ENCODE measurements at regions not wholly inside any gene's neighbourhood (a gene's known extent, or its start where the extent isn't known, plus 50 kb on each side); places are given as distances from the start of the nearest gene placed in this dataset.

GRCh38 chr17:73801455-73802100 is 157.3 kb upstream of the SDK2 start:
- peaks cover 0 to 14% (median 0%) of the 10 kb centered on the region in 3 donors for H3K27me3 ChIP-seq (ENCODE audit: insufficient read depth in 3 of 3, low read length in 2 of 3)
- no peak for ATAC-seq
- DNase-seq, result no peak
- intact Hi-C loops (cut with DNase I), result no loop called here
- H3K4me3 ChIP-seq, result no peak overlapping the region
- no peak for TF ChIP-seq CTCF (IDR thresholded peaks at IDR 0.05)
- no peaks in the 10 kb centered on the region for H3K9me3 ChIP-seq
- H3K36me3 ChIP-seq (ENCODE audit: insufficient read depth in 1 of 2, low read depth in 1 of 2), result no peaks in the 10 kb centered on the region
- WGBS, 3 donors, result 88 to 91% (median 91%) methylated on average over 8 of the region's 8 CpGs
- H3K27ac ChIP-seq, result no peak overlapping the region
- no peaks in the 10 kb centered on the region for H3K4me1 ChIP-seq

- H3K27me3 ChIP-seq (ENCODE audit: insufficient read depth in 3 of 3, low read length in 2 of 3), result peaks cover 0 to 12% (median 0%) of the 10 kb centered on the region in 3 donors
- DNase-seq (no peak), ATAC-seq (no peak)
- H3K27ac ChIP-seq, result no peak overlapping the region
- H3K4me3 ChIP-seq, result no peak overlapping the region
- no peaks in the 10 kb centered on the region for H3K4me1 ChIP-seq
- intact Hi-C loops (cut with DNase I), result no loop called here
- 72 to 80% (median 75%) methylated on average over 4 of the region's 4 CpGs for WGBS, 3 donors
- H3K36me3 ChIP-seq (ENCODE audit: insufficient read depth in 1 of 2, low read depth in 1 of 2), result no peaks in the 10 kb centered on the region
- H3K9me3 ChIP-seq, result no peaks in the 10 kb centered on the region
- no peak for TF ChIP-seq CTCF (IDR thresholded peaks at IDR 0.05)
These were observed 158.1 kb upstream of the SDK2 start for GRCh38 chr17:73802314-73802713.

- WGBS, 3 donors, result 94 to 97% (median 96%) methylated on average over 1 of the region's 1 CpG
- ATAC-seq (no peak), DNase-seq (no peak)
- no peak overlapping the region for H3K27ac ChIP-seq
- no peaks in the 10 kb centered on the region for H3K36me3 ChIP-seq (ENCODE audit: insufficient read depth in 1 of 2, low read depth in 1 of 2)
- no peaks in the 10 kb centered on the region for H3K4me1 ChIP-seq
- H3K4me3 ChIP-seq, result no peak overlapping the region
- H3K9me3 ChIP-seq, result no peaks in the 10 kb centered on the region
- TF ChIP-seq CTCF (IDR thresholded peaks at IDR 0.05), result no peak
- H3K27me3 ChIP-seq (ENCODE audit: insufficient read depth in 3 of 3, low read length in 2 of 3), result peaks cover 0 to 12% (median 0%) of the 10 kb centered on the region in 3 donors
- intact Hi-C loops (cut with DNase I), result no loop called here
These were observed 158.6 kb upstream of the SDK2 start for GRCh38 chr17:73802871-73803270.

GRCh38 chr17:73803964-73804435 is 159.8 kb upstream of the SDK2 start:
- no peak for ATAC-seq
- intact Hi-C loops (cut with DNase I), result no loop called here
- no peak overlapping the region for H3K27ac ChIP-seq
- H3K4me1 ChIP-seq, result no peaks in the 10 kb centered on the region
- no peak overlapping the region for H3K4me3 ChIP-seq
- no peaks in the 10 kb centered on the region for H3K36me3 ChIP-seq (ENCODE audit: insufficient read depth in 1 of 2, low read depth in 1 of 2)
- peaks cover 0 to 12% (median 0%) of the 10 kb centered on the region in 3 donors for H3K27me3 ChIP-seq (ENCODE audit: insufficient read depth in 3 of 3, low read length in 2 of 3)
- no peaks in the 10 kb centered on the region for H3K9me3 ChIP-seq
- WGBS, 3 donors, result 11 to 16% (median 15%) methylated on average over 4 of the region's 4 CpGs
- no peak for DNase-seq
- TF ChIP-seq CTCF (IDR thresholded peaks at IDR 0.05), result no peak

GRCh38 chr17:73806768-73807167 is 162.5 kb upstream of the SDK2 start:
- no peaks in the 10 kb centered on the region for H3K4me1 ChIP-seq
- 95 to 100% (median 100%) methylated on average over 1 of the region's 1 CpG for WGBS, 3 donors
- DNase-seq (no peak), ATAC-seq (no peak)
- H3K27ac ChIP-seq, result no peak overlapping the region
- H3K9me3 ChIP-seq, result no peaks in the 10 kb centered on the region
- no peak overlapping the region for H3K4me3 ChIP-seq
- intact Hi-C loops (cut with DNase I), result no loop called here
- TF ChIP-seq CTCF (IDR thresholded peaks at IDR 0.05), result no peak
- peaks cover 0 to 12% (median 0%) of the 10 kb centered on the region in 3 donors for H3K27me3 ChIP-seq (ENCODE audit: insufficient read depth in 3 of 3, low read length in 2 of 3)
- H3K36me3 ChIP-seq (ENCODE audit: insufficient read depth in 1 of 2, low read depth in 1 of 2), result no peaks in the 10 kb centered on the region

Data from psoas muscle (tissue), 7 donors.